ENCODE measurements at regions not wholly inside any gene's neighbourhood (a gene's known extent, or its start where the extent isn't known, plus 50 kb on each side); places are given as distances from the start of the nearest gene placed in this dataset.

- Mint-ChIP-seq H3K36me3 (ENCODE audit: low read depth) (no peaks in the 10 kb centered on the region), H3K4me3 (no peak overlapping the region), H3K27me3 (no peaks in the 10 kb centered on the region), H3K27ac (no peak overlapping the region), H3K4me1 (no peaks in the 10 kb centered on the region), H3K9me3 (no peaks in the 10 kb centered on the region)
- intact Hi-C loops (cut with micrococcal nuclease) = no loop called here
- no peak for DNase-seq
Measured at GRCh38 chr18:65057439-65058083, 693.3 kb upstream of the CDH7 start.

GRCh38 chr18:65056575-65056974, 694.2 kb upstream of the CDH7 start:
- intact Hi-C loops (cut with micrococcal nuclease) = no loop called here
- Mint-ChIP-seq H3K9me3 (no peaks in the 10 kb centered on the region), H3K36me3 (ENCODE audit: low read depth) (no peaks in the 10 kb centered on the region), H3K27me3 (no peaks in the 10 kb centered on the region), H3K27ac (no peak overlapping the region), H3K4me1 (no peaks in the 10 kb centered on the region), H3K4me3 (no peak overlapping the region)
- no peak for DNase-seq

DNA sequence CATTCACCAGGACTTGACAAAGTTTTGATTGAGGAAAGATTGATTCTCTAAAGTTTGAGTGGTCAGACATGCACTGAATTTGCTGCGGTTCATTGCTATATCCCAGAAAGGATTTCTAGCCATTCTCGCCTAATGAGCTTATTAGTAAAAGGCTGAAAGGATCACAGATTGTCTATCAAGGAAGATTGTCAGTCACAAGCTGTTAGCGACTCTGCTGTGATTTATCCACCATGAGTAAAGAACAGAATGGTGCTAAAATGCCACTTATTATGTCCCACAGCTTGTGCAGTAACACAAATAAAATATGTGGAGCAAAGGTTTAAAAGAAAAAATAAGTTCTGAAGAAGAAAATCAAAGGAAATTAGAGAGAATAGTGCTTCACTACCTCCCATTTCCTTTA, 701.2 kb upstream of the CDH7 start:
- H3K9me3 Mint-ChIP-seq = peaks cover 3% of the 10 kb centered on the region
- no peaks in the 10 kb centered on the region for H3K27me3 Mint-ChIP-seq
- intact Hi-C loops (cut with micrococcal nuclease) = no loop called here
- no peaks in the 10 kb centered on the region for H3K4me1 Mint-ChIP-seq
- DNase-seq = no peak
- no peaks in the 10 kb centered on the region for H3K36me3 Mint-ChIP-seq (ENCODE audit: low read depth)
- H3K27ac Mint-ChIP-seq = no peak overlapping the region
- H3K4me3 Mint-ChIP-seq = no peak overlapping the region

- Mint-ChIP-seq H3K36me3 (ENCODE audit: low read depth) (no peaks in the 10 kb centered on the region), H3K9me3 (peaks cover 4% of the 10 kb centered on the region), H3K27me3 (no peaks in the 10 kb centered on the region), H3K4me3 (no peak overlapping the region), H3K4me1 (no peaks in the 10 kb centered on the region), H3K27ac (no peak overlapping the region)
- no peak for DNase-seq
- intact Hi-C loops (cut with micrococcal nuclease) = no loop called here
Measured at GRCh38 chr18:65039578-65039977, 711.2 kb upstream of the CDH7 start.

DNA sequence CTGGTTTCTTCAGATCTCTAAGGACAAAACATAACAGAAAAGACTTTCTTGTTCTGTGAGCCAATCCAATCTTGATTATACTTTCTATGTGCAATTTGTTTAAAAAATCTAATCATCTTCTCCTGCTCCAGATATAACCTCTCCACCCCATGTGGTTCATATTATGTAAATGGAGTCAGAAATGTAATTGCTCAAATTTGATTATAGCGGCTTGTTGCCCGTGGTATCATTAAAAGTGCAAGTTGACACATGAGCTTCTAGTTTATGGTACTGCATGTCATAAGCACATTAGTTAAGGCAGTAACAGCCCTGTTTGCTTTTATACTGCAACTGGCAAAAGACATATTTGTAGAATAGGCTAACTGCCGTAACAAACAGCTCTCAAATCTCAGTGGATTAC, 715.1 kb upstream of the CDH7 start:
- Mint-ChIP-seq H3K4me1 (no peaks in the 10 kb centered on the region), H3K4me3 (no peak overlapping the region), H3K27me3 (no peaks in the 10 kb centered on the region), H3K9me3 (peaks cover 4% of the 10 kb centered on the region), H3K27ac (no peak overlapping the region), H3K36me3 (ENCODE audit: low read depth) (no peaks in the 10 kb centered on the region)
- intact Hi-C loops (cut with micrococcal nuclease) = no loop called here
- no peak for DNase-seq

GRCh38 chr18:65025756-65026155, 725.1 kb upstream of the CDH7 start:
- no peak for DNase-seq
- Mint-ChIP-seq H3K4me1 (no peaks in the 10 kb centered on the region), H3K4me3 (no peak overlapping the region), H3K27me3 (no peaks in the 10 kb centered on the region), H3K27ac (no peak overlapping the region), H3K9me3 (peaks cover 7% of the 10 kb centered on the region), H3K36me3 (ENCODE audit: low read depth) (no peaks in the 10 kb centered on the region)
- intact Hi-C loops (cut with micrococcal nuclease) = no loop called here

DNA sequence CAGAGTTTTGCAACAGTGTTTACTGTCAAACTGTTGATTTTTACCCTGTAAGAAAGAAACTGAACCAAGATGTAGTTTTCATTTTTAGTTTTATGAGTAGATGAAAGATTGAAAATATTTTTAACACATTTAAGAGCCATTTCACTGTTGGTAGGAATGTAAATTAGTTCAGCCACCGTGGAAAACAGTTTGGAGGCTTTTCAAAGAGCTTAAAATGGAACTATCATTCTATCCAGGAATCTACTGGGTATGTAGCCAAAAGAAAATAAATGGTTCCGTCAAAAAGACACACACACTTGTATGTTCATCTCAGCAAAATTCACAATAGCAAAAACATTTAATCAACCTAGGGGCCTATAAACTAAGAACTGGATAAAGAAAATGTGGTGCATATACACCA, 729.8 kb upstream of the CDH7 start:
- no peak overlapping the region for H3K4me3 Mint-ChIP-seq
- no peak overlapping the region for H3K27ac Mint-ChIP-seq
- intact Hi-C loops (cut with micrococcal nuclease) = no loop called here
- H3K27me3 Mint-ChIP-seq = no peaks in the 10 kb centered on the region
- no peaks in the 10 kb centered on the region for H3K36me3 Mint-ChIP-seq (ENCODE audit: low read depth)
- H3K9me3 Mint-ChIP-seq = no peaks in the 10 kb centered on the region
- DNase-seq = no peak
- H3K4me1 Mint-ChIP-seq = no peaks in the 10 kb centered on the region

- H3K4me3 Mint-ChIP-seq = no peak overlapping the region
- H3K9me3 Mint-ChIP-seq = no peaks in the 10 kb centered on the region
- H3K4me1 Mint-ChIP-seq = no peaks in the 10 kb centered on the region
- H3K27ac Mint-ChIP-seq = no peak overlapping the region
- no peaks in the 10 kb centered on the region for H3K27me3 Mint-ChIP-seq
- H3K36me3 Mint-ChIP-seq (ENCODE audit: low read depth) = no peaks in the 10 kb centered on the region
- intact Hi-C loops (cut with micrococcal nuclease) = no loop called here
- no peak for DNase-seq
Measured at GRCh38 chr18:65018184-65018583, 732.6 kb upstream of the CDH7 start.

- Mint-ChIP-seq H3K27me3 (no peaks in the 10 kb centered on the region), H3K4me3 (no peak overlapping the region), H3K27ac (no peak overlapping the region), H3K36me3 (ENCODE audit: low read depth) (no peaks in the 10 kb centered on the region), H3K4me1 (no peaks in the 10 kb centered on the region), H3K9me3 (no peaks in the 10 kb centered on the region)
- DNase-seq = no peak
- intact Hi-C loops (cut with micrococcal nuclease) = no loop called here
Measured at GRCh38 chr18:65017372-65017760, 733.4 kb upstream of the CDH7 start.

GRCh38 chr18:65016631-65017371, 734.0 kb upstream of the CDH7 start:
- intact Hi-C loops (cut with micrococcal nuclease) = no loop called here
- Mint-ChIP-seq H3K27ac (no peak overlapping the region), H3K9me3 (no peaks in the 10 kb centered on the region), H3K4me1 (no peaks in the 10 kb centered on the region), H3K27me3 (no peaks in the 10 kb centered on the region), H3K36me3 (ENCODE audit: low read depth) (no peaks in the 10 kb centered on the region), H3K4me3 (no peak overlapping the region)
- no peak for DNase-seq

- H3K36me3 Mint-ChIP-seq (ENCODE audit: low read depth) = no peaks in the 10 kb centered on the region
- H3K4me1 Mint-ChIP-seq = no peaks in the 10 kb centered on the region
- intact Hi-C loops (cut with micrococcal nuclease) = no loop called here
- no peaks in the 10 kb centered on the region for H3K9me3 Mint-ChIP-seq
- H3K4me3 Mint-ChIP-seq = peak overlapping the region; percentile 45
- DNase-seq = no peak
- H3K27ac Mint-ChIP-seq = no peak overlapping the region
- no peaks in the 10 kb centered on the region for H3K27me3 Mint-ChIP-seq
Measured at GRCh38 chr18:64994370-64994769, 756.4 kb upstream of the CDH7 start.

- Mint-ChIP-seq H3K27ac (no peak overlapping the region), H3K36me3 (ENCODE audit: low read depth) (no peaks in the 10 kb centered on the region), H3K9me3 (no peaks in the 10 kb centered on the region), H3K27me3 (no peaks in the 10 kb centered on the region), H3K4me3 (peak overlapping the region; percentile 45), H3K4me1 (no peaks in the 10 kb centered on the region)
- DNase-seq = no peak
- intact Hi-C loops (cut with micrococcal nuclease) = no loop called here
Measured at GRCh38 chr18:64993695-64994094, 757.1 kb upstream of the CDH7 start.

DNA sequence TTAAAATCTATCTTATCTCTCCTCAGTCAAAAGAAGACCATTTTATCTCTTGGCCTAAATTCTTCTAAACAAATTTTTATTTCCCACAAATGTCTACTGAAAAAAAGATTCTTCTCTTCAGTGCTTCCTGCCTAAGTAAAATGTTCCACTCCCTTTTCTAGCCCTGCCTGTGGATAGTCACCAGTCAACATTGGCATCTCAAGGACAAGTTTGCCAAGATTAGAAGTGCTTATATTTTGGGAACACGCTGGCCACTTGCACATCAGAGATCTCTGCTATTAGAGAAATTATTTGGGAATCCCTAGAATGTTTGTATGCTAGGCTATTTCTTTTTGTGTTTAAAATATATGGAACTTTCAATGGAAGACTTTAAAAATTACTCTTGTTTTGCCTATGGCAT, 758.2 kb upstream of the CDH7 start:
- no peaks in the 10 kb centered on the region for H3K9me3 Mint-ChIP-seq
- H3K27ac Mint-ChIP-seq = no peak overlapping the region
- intact Hi-C loops (cut with micrococcal nuclease) = no loop called here
- no peak overlapping the region for H3K4me3 Mint-ChIP-seq
- no peaks in the 10 kb centered on the region for H3K36me3 Mint-ChIP-seq (ENCODE audit: low read depth)
- no peaks in the 10 kb centered on the region for H3K4me1 Mint-ChIP-seq
- no peak for DNase-seq
- H3K27me3 Mint-ChIP-seq = no peaks in the 10 kb centered on the region

DNA sequence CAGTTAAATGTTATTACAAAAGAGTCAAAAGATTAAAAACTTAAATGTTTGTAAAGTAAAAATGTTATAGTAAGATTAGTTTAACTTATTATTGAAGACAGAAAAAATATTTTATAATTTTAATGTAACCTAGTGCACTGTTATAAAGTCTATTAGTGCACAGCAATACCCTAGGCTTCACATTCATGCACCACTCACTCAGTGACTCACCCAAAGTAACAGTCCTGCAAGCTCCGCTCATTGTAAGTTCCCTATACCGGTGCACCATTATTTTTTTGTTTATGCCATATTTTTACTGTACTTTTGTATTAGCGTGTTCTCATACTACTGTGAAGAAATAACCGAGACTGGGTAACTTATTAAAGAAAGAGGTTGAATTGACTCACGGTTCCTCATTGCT, 759.7 kb upstream of the CDH7 start:
- no peak for DNase-seq
- H3K4me1 Mint-ChIP-seq = no peaks in the 10 kb centered on the region
- H3K36me3 Mint-ChIP-seq (ENCODE audit: low read depth) = no peaks in the 10 kb centered on the region
- H3K9me3 Mint-ChIP-seq = no peaks in the 10 kb centered on the region
- H3K27me3 Mint-ChIP-seq = no peaks in the 10 kb centered on the region
- no peak overlapping the region for H3K4me3 Mint-ChIP-seq
- intact Hi-C loops (cut with micrococcal nuclease) = no loop called here
- no peak overlapping the region for H3K27ac Mint-ChIP-seq
